ENCODE measurements at regions not wholly inside any gene's neighbourhood (a gene's known extent, or its start where the extent isn't known, plus 50 kb on each side); places are given as distances from the start of the nearest gene placed in this dataset.

- no peak for TF ChIP-seq CTCF (IDR thresholded peaks at IDR 0.05)
- DNase-seq (ENCODE audit: low spot score): no peak
- H3K27ac ChIP-seq: no peak overlapping the region
- H3K4me3 ChIP-seq: no peak overlapping the region
Measured at GRCh38 chr20:52290569-52290968, 99.0 kb upstream of the ZFP64 start.

- Histone ChIP-seq H3K27ac (no peak overlapping the region), H3K4me3 (no peak overlapping the region)
- no peak for DNase-seq (ENCODE audit: low spot score)
- no peak for TF ChIP-seq CTCF (IDR thresholded peaks at IDR 0.05)
Measured at GRCh38 chr20:52289956-52290565, 98.5 kb upstream of the ZFP64 start.

GRCh38 chr20:52280407-52280806 is 88.8 kb upstream of the ZFP64 start:
- TF ChIP-seq CTCF (IDR thresholded peaks at IDR 0.05): no peak
- Histone ChIP-seq H3K27ac (no peak overlapping the region), H3K4me3 (no peak overlapping the region)
- DNase-seq (ENCODE audit: low spot score): no peak

DNA sequence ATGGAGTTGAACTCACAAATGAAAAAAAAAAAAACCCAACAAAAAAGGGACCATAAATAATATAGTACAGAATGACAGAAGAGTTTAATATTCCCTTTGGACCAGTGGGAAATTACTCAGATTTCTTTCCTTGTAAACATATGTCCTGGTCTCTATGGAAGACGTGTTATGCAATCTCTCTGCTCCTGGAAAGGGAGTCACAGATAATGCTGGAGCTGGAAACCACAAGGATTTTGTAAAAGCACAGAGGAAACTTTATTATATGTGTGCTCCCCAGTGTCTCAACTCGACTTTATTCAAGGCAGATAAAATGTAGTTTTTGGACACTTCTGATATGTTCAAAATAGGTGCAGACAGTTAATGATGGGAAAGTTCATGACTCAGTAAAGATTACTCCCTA is 88.1 kb upstream of the ZFP64 start:
- DNase-seq (ENCODE audit: low spot score): no peak
- Histone ChIP-seq H3K4me3 (no peak overlapping the region), H3K27ac (no peak overlapping the region)
- TF ChIP-seq CTCF (IDR thresholded peaks at IDR 0.05): no peak

GRCh38 chr20:52275181-52275691 is 83.7 kb upstream of the ZFP64 start:
- H3K27ac ChIP-seq: no peak overlapping the region
- H3K4me3 ChIP-seq: no peak overlapping the region
- no peak for DNase-seq (ENCODE audit: low spot score)
- TF ChIP-seq CTCF (IDR thresholded peaks at IDR 0.05): no peak

- Histone ChIP-seq H3K4me3 (no peak overlapping the region), H3K27ac (no peak overlapping the region)
- no peak for TF ChIP-seq CTCF (IDR thresholded peaks at IDR 0.05)
- DNase-seq (ENCODE audit: low spot score): no peak
Measured at GRCh38 chr20:52270696-52271095, 79.1 kb upstream of the ZFP64 start.

DNA sequence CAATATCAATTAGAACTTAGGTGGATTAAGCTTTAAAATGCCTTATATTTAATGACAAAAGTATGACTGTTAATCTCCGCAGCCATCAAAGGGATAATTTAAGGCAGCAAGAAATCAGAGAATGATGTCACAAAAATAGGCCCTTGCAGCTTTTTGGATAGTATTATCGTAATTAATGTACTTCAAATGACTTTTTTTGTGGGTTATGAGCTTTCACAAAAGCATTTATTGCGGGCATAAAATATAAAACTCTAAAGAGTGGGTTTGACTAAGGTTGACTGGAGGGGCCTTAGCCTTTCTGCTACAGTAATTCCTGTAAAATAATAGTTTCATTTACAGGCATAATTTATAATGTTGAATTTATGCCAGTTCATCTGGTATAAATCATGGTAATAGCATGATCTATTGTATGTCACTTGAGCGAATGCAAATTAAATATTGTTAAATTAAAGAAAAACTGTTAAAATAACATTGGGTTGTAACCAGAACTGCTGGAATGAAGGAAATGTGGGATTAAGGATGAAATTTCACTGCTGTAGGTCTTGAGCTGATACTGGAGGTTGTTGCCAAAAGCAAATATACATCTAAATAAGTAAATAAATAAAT is 78.5 kb upstream of the ZFP64 start:
- Histone ChIP-seq H3K27ac (no peak overlapping the region), H3K4me3 (no peak overlapping the region)
- no peak for TF ChIP-seq CTCF (IDR thresholded peaks at IDR 0.05)
- DNase-seq (ENCODE audit: low spot score): no peak

Measured in coronary artery (tissue), 2 donors.